ENCODE measurements at regions not wholly inside any gene's neighbourhood (a gene's known extent, or its start where the extent isn't known, plus 50 kb on each side); places are given as distances from the start of the nearest gene placed in this dataset.

GRCh38 chr10:128694851-128695725 lies 568.9 kb upstream of the MKI67 start:
- H3K9me1 ChIP-seq (ENCODE audit: control insufficient read depth, insufficient read depth, low read length) = no peaks in the 10 kb centered on the region
- ATAC-seq (no peak), DNase-seq (ENCODE audit: extremely low read depth in 1 of 4, low spot score in 3 of 4) (no peak), FAIRE-seq (no peak)
- H3K27ac ChIP-seq (ENCODE audit: extremely low read depth, low read depth, low read length) = no peak overlapping the region
- H3K79me2 ChIP-seq (ENCODE audit: control insufficient read depth, insufficient read depth, low read length) = no peaks in the 10 kb centered on the region
- no peaks in the 10 kb centered on the region for H3K9me3 ChIP-seq (replicated peaks; ENCODE audit: control insufficient read depth, insufficient read depth, low read depth, low read length)
- H2AFZ ChIP-seq (ENCODE audit: low read depth, low read length) = no peak overlapping the region
- POLR2A ChIA-PET = interaction anchor here (0.6 kb wide), 1 partner anchor 86 kb away, joined by 4 read pairs; no protein-coding TSS in a partner anchor
- no peaks in the 10 kb centered on the region for H4K20me1 ChIP-seq (replicated peaks; ENCODE audit: control insufficient read depth, insufficient read depth, low read length)
- in situ Hi-C loops (cut with MboI) (no loop called here), intact Hi-C loops (cut with micrococcal nuclease) (no loop called here)
- no peak overlapping the region for H3K9ac ChIP-seq (ENCODE audit: insufficient read depth in 1 of 2, low read depth in 2 of 2, low read length in 2 of 2)
- CTCF ChIA-PET (ENCODE audit: low intra/inter-chr PET ratio) = no interaction called here
- no peak overlapping the region for H3K4me2 ChIP-seq (ENCODE audit: insufficient read depth, low read length)
- BruUV-seq (replicated peaks) = no TSS peak
- H3K36me3 ChIP-seq (ENCODE audit: control insufficient read depth, insufficient read depth, low read length) = no peaks in the 10 kb centered on the region
- H3K27me3 ChIP-seq (ENCODE audit: control insufficient read depth in 2 of 2, insufficient read depth in 2 of 2, low read length in 2 of 2) = peaks cover 11 to 24% of the 10 kb centered on the region in 2 experiments; a peak in 4 of 5 replicates
- TF ChIP-seq POLR2A (conservative IDR thresholded peaks at IDR 0.05) (peak; percentile 66), POLR2AphosphoS5 (IDR thresholded peaks at IDR 0.05; ENCODE audit: control insufficient read depth, insufficient read depth, low read depth, low read length) (peak; percentile 35; the same call in 1 of the 2 replicates), CXXC5 (CRISPR knock-in tag; IDR thresholded peaks at IDR 0.05) (no peak), TBP (optimal IDR thresholded peaks at IDR 0.05; ENCODE audit: low read depth, low read length) (peak; percentile 88), ESRRA (IDR thresholded peaks at IDR 0.05; ENCODE audit: borderline replicate concordance, low read depth) (no peak), HBP1 (CRISPR knock-in tag; IDR thresholded peaks at IDR 0.05) (no peak), RUNX1 (IDR thresholded peaks at IDR 0.05; ENCODE audit: low read depth) (no peak)
- TF ChIP-seq, protein P1, sequence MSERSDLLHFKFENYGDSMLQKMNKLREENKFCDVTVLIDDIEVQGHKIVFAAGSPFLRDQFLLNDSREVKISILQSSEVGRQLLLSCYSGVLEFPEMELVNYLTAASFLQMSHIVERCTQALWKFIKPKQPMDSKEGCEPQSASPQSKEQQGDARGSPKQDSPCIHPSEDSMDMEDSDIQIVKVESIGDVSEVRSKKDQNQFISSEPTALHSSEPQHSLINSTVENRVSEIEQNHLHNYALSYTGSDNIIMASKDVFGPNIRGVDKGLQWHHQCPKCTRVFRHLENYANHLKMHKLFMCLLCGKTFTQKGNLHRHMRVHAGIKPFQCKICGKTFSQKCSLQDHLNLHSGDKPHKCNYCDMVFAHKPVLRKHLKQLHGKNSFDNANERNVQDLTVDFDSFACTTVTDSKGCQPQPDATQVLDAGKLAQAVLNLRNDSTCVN (CRISPR knock-in tag; IDR thresholded peaks at IDR 0.05) = no peak
- TF ChIP-seq, protein P2, sequence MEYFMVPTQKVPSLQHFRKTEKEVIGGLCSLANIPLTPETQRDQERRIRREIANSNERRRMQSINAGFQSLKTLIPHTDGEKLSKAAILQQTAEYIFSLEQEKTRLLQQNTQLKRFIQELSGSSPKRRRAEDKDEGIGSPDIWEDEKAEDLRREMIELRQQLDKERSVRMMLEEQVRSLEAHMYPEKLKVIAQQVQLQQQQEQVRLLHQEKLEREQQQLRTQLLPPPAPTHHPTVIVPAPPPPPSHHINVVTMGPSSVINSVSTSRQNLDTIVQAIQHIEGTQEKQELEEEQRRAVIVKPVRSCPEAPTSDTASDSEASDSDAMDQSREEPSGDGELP (CRISPR knock-in tag; IDR thresholded peaks at IDR 0.05; ENCODE audit: borderline replicate concordance) = no peak
- H3K4me1 ChIP-seq (replicated peaks in 1 of 2; ENCODE audit: control insufficient read depth in 2 of 2, insufficient read depth in 2 of 2, low read length in 2 of 2) = peaks cover 0 to 7% of the 10 kb centered on the region in 2 experiments; a peak in 2 of 5 replicates
- H3K4me3 ChIP-seq = no peak overlapping the region
- 38% methylated on average over 17 of the region's 17 CpGs for WGBS (ENCODE audit: insufficient coverage, low coverage, missing lambda C conversion rate)

All from K562 (cell line).